HL-60 (cell line): ENCODE measurements at regions not wholly inside any gene's neighbourhood (a gene's known extent, or its start where the extent isn't known, plus 50 kb on each side); places are given as distances from the start of the nearest gene placed in this dataset.

Experiments
- CTCF ChIP-seq: IDR thresholded peaks from one replicate; pipeline ENCODE4 v1.5.1; 2011; ENCODE audit warnings: low read length, control low read depth, inconsistent platforms; ENCODE audit not compliant: insufficient read depth
- POLR2AphosphoS5 ChIP-seq: IDR thresholded peaks from 2 replicates; pipeline ENCODE4 v1.6.1; 2012; ENCODE audit warnings: low read depth

GRCh38 chr12:92223481-92223880 is 77.8 kb upstream of the BTG1 start:
- no peak for TF ChIP-seq CTCF
- TF ChIP-seq POLR2AphosphoS5: no peak
